HG03469 (cell line): ENCODE measurements at regions not wholly inside any gene's neighbourhood (a gene's known extent, or its start where the extent isn't known, plus 50 kb on each side); places are given as distances from the start of the nearest gene placed in this dataset.
"Not testable (repeated sequence)": the region's sequence is repeated elsewhere in the genome, so short reads cannot be mapped to it uniquely, and the experiment has no call there.

Source experiments
- ATAC-seq: cut with Tn5 transposase; IDR thresholded peaks from one replicate; pipeline ENCODE4 v1.9.1; 2021; ENCODE audit warnings: mild to moderate bottlenecking, moderate library complexity, moderate number of reproducible peaks; ENCODE audit not compliant: unreplicated experiment

DNA sequence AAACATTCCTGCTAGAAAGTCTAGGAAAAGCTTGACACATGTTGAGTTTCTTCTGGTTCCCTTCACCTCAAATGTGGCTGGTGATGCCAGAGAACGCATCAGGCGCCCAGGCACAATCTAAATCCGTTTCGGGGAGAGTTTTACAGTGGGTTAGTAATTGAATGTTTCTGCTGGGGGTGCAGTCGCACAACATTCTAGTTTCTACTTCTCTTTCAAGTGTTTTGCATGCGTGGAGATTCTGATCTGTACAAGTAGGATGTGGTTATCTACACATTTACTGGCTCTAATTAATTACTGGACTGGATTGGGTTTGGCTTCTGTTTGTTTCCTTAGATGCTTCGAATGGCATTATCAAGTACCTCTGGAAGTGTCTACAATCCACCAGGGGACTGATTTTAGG lies 173.8 kb downstream of the TMEM26 start:
- ATAC-seq: no peak

DNA sequence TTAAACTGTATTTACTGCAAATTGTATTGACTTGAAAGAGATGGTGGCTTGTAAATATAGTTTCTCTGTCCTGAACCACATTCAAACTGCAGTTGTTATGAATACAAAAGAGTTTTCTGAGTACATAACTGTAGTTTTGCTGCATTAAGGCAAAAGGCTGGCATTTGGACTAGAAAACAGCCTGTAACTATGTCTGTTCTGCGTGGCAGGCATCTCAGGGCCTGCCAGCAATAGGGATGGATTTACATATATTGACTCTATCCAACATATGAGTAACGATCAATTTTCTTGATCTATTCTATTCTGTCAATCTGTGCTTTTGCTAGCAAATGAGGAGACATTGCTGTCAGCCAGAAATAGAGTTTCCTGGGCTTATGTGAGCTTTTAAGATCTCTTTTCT lies 174.6 kb downstream of the TMEM26 start:
- no peak for ATAC-seq

DNA sequence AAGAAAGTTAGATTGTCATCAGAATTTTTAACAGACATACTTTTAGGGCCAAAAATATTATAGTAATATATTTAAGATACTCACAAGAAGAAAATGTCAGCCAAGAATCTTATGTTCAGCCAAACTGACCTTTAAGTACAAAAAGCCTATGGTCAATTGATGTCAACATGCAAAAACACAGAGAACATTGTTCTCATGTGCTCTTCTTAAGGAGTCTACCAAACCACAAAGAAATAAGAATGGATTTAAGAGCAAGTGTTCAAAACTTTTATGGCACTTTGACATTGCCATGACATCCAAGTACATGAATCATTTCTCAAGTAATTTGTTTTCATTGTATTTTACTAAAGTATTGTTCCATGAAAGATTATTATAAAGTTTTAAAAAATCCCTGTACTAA lies 180.4 kb downstream of the TMEM26 start:
- no peak for ATAC-seq

DNA sequence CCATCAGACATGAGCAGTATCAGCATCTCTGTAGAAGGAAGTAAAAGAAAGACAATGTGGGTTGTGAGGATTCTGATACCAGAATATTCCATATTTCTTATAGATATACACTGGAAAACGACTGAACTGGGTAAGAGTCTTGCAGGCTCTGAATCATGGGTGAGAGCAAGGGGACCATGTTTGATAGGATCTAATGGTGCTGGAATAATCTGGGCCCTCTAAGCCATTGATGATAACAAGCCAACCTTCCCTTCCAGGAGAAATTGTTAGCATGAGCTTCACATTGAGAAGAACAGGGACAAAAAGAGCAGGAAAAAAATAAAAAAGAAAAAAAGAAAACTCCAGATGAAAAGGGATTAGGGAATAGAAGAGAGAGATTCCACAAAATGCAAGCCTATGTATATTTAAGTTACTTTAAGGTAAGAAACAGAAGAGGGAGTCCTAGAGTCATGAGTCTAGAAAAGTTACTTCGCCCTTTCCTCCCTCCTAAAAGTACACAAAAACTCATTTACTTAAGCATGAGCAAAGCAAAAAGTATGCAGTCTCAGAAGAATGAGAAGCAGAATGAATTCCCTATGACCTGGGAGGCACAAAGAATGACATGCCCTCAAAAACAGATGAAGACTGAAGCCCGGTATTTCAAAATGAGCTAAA lies 181.9 kb downstream of the TMEM26 start:
- no peak for ATAC-seq

DNA sequence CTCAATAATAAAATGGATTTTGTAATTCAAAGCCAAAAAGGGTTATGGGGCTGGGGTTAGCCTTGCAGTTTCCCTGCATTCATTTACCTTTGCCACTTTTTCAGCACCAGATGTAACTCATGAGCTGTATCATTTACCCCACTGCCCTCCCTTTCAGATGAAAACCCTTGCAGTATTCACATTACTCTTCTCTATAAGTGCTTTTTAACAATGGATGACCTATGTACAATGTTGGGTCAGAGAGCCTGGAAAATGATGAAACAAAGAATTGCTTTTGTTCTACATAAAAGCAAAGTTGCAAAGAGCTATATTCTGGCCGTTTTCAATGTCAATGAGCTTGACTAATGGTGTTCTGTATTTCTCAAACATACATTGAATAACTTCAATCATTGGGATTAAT lies 189.7 kb downstream of the TMEM26 start:
- ATAC-seq: no peak

DNA sequence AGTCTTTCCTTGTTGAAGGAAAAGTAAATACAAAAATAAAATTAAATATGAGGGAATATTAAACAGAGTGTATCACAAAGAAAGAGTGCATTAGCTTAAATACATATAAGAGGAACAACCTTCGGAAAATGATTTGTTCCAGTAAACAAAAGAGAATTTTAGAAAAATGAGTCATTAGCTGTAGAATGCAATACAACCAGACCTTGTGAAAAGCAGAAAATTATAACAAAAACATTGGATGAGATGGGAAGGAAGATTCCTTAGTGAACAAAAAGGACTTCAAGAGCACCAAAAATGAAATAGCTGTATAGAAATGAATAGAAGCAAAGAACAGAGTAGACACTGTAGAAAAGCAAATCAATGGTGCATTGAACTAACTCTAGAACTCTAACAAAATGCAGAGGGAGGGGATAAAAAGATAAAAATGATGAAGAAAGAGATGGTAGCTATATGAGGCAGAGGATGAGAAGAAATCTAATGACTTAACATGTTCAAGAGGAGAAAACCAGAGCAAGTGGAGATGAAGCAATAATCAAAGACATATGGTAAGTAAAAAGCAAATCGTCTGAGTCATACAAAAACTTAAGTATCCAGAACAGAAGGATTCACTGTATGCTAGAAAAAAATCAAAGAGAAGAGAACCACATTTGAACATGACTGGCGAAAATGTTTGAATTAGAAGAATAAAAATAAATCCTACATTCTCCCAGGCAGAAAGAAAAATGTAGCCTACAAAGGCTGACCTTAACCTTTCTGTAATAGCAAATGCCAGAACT lies 190.5 kb downstream of the TMEM26 start:
- ATAC-seq: no peak

DNA sequence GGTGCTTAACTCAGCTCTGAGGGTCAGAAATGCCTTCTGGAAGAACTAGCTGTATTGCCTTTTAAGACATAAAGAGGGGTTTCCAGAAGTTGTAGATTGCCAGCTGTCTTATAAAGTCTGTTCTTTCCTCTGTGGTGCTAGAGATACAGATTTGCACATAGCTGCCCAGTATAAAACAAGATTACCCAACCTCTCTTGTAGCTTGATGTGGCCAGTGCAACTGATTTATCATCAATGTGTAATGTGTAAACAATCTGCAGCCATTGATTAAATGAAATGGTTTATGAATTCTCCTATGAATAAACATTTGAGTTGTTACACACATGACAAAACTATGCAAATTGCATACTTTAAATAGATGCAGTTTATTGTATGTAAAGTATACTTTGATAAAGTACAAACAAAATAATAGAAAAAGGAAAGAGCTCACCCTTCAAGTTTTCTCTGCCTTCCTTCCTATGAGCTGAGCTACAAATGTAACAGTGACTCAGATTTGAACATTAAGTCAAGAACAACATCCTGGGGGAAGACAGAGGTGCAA lies 195.2 kb downstream of the TMEM26 start:
- ATAC-seq: no peak

DNA sequence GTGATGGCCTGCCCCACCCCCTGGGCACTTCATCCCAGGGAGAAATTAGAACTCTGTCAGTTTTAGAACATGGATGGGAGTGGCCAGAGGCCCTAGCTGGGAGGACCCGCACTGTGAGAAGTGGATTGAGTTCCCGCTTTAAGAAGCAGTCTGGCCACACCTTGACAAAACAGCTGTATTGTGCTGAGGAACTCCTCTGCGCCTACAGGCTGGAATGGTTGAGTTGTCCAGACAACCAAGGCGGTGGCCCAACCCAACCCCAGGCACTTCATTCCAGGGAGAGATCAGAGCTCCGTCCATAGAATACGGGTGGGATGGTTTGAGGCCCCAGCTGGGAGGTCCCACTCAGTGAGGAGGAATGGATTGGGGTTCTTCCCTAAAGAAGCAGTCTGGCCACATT lies 196.0 kb downstream of the TMEM26 start:
- ATAC-seq: no peak

DNA sequence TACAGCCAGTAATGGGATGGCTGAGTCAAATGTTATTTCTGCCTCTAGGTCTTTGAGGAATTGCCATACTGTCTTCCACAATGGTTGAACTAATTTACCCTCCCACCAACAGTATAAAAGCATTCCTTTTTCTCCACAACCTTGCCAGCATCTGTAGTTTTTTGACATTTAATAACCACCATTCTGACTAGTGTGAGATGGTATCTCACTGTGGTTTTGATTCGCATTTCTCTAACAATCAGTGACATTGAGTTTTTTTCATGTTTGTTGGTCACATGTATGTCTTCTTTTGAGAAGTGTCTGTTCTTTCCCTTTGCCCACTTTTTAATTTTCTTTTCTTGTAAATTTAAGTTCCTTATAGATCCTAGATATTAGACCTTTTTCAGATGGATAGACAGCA lies 200.9 kb downstream of the TMEM26 start:
- ATAC-seq: not testable (repeated sequence)

DNA sequence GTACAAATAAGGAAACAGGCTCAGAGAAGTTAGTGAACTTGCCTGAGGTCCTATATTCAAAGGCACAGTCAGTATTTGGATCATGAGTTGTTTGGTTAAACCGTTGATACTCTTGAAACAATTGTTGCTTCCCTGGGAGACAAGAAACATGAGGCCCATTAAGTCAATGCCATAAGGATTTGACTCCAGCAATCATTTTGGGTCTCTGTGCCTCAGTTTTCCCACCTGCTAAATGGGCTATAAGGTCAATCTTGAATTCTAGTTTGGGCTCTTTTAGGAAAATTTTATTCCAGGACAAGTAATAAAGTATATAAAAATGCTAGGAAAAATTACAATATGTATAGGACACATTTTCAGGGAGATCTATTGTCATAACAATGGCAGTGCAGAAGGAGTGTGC lies 202.1 kb downstream of the TMEM26 start:
- no peak for ATAC-seq

DNA sequence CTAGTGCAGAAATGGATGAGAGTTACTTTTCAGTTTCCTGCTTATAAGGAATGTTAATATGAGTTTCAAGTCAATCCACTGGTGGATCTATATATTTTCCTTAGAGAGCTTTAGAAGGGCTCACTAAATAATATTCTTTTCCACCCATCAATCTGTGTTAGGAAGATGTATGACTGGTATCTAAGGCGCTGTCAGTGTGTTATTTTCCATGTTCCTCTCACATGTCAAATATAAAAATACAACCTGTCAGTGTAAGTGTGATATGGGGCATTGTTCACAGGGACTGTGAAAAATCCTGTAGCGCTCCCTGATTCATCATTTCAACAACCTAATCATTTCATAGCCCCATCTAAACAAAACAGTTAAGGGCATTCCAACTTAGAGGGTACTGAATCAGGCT lies 203.1 kb downstream of the TMEM26 start:
- no peak for ATAC-seq

DNA sequence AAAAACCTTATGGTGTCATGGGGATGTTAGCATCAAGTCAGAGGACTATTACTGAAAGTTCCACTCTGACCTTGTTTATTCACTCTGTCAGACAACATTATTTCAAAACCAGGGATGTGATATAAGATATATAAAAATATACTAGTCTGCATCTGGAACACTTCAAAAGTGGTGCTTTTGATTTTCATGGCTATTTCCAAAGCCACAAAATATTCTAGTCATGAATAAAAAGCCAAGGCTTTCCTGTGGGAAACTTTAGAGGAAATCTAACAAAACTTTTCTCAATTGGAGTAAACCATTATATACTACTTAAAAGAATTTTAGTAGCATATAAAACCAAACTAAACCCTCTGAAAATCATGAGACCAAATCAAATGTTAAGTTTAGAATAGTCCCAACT lies 205.2 kb downstream of the TMEM26 start:
- no peak for ATAC-seq

DNA sequence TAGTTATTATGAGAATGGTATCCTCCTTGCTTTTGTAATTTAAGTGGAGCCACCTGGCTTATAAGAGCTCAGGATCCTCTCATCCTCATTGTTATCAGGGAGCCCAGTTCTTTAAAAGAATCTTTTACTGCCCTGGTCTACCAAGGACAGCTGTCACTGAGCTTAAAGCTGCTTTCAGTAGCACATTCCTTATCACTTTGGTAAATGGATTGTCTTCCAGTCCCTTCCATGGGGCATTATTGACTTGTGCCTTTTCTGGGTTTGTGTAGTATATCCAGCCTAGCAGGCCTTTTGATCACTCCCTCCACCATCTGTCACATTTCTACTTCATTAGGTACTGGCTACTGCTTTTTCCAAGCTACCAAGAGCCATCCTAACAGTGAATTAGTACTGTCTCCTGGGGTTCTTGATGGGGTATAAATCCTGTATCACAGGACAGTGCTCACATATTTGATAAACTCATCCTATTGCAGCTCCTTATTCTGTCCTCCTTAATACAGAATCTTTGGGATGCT lies 208.9 kb downstream of the TMEM26 start:
- no peak for ATAC-seq

DNA sequence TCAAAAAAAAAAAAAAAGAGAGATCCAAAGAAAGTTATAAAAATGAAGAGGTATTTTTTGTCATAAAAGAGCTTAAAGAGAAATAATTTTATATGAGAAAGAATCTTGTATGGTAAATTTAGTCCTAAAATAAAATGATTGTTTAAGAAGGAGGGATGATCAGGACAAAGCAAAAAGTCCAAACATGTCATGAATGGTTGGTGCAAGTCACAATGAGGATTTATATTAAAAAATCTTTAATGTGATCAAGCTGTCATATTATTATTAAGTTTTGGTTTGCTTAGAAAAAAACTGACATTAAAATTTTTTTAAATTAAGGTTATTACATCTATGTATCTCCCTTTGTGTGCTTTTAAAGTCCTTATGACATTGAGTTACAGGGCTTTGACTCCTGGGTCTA lies 220.4 kb downstream of the TMEM26 start:
- no peak for ATAC-seq

DNA sequence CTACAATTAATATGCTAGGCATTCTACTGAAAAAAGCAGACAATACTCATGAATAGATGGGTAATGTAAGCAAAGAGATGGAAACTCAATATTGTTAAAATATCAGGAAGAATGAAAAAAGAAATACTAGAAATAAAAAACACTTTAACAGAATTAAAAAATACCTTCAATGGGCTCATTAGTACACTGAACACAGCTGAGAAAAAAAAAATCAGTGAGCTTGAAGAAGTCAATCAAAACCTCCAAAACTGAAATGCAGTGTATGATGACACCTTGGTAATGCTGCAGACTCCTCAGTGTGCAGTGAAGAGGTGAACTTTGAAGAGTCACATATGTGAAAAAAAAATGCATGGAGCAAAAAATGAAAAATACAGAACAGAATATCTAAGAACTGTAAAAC lies 227.2 kb downstream of the TMEM26 start:
- no peak for ATAC-seq

DNA sequence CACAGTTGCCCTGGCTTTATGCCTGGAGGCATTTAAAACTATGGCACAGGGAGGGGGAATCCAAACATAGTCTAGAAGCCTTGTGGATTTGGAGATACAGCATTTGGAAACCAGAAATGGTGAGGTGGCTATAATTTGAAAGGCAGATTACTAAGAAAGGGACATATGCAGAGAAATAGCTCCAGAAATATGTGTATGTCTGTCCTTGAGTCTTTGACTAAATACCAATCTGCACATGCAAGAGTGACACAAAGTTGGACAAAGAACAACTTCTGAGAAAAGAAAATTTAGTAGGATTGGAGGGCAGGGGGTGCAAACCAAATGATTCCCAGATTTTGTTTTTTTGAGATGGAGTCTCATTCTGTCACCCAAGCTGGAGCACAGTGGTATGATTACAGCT lies 229.6 kb downstream of the TMEM26 start:
- ATAC-seq: no peak

DNA sequence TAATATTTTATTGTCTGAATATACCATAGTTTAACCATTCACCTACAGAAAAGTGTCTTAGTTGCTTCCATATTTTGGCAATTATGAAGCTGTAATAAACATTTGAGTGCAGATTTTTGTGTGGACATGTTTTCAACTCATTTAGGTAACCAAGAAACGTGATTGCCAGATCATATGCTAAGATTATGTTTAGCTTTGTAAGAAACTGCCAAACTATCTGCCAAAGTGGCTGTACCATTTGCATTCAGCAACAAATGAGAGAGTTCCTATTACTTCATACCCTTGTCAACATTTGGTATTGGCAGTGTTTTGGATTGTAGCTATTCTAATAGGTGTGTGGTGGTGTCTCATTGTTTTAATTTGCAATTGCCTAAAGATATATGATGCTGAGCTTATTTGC lies 233.5 kb downstream of the TMEM26 start:
- ATAC-seq: no peak

DNA sequence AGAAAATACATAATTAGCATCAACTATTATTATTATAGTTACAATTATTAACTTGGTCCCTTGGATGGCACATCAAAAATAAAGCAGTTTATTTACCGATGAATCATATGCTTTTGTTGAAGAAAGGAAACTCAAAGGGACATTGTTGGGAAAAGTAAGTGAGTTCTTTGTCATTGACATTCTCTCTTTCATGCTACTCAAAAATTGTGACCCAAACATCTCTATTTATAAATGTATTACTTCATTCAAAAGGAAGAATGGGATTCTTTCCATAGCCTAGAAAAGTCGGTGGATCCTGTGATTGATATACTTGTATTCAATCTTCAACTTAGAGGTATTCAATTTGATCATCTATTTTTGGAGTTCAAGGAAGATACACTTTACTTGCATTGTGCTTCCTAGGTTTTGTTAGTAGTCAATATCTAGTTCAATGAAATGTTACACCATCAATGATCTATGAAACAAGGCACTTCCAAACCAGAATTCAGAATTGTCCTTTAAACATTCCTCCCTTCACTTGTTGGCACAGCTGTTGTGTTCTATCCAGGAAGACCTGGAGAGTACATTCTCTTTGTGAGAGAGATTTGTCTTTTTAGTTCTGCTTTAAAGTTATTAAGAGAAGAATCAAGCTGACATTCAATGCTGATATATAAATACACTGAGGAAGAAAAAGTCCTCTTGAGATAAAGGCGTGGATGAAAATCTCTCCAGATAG lies 235.2 kb downstream of the TMEM26 start:
- ATAC-seq: no peak

DNA sequence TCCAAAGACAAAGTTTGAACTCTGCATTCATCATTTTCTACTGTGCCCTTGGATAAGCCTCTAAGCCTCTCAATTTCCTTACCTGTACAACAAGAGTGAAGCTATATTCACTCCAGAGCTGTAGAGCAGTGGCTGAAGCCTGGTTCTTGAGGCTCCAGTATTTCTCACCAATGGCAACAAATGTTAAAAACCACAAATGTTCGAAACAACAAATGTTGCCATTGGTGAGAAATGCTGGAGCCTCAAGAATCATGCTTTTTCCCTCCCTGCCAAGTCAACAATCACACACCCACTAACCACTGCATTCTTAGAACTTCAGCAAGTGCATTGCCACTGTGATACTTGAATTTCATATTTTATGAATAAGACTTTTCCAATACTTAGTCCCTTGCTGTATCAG lies 237.9 kb downstream of the TMEM26 start:
- no peak for ATAC-seq

DNA sequence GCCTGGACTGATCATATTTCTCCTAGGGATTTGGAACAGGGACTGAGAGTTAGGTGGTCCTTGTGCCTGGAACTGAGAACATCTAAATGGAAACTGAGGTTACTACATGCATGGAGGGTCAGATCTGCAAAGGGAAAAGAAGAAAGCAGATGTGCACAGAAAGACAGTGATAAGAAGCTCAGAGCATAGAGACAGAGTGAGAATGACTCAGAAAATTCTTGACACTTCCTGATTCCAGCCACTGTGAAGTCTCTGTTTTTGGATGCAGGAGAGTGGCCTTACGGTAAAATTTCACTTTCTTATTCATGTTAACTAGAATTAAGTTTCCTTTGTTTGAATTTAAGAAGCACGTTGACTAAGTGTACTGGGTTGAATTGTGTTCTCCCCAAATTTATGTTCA lies 241.7 kb downstream of the TMEM26 start:
- no peak for ATAC-seq

DNA sequence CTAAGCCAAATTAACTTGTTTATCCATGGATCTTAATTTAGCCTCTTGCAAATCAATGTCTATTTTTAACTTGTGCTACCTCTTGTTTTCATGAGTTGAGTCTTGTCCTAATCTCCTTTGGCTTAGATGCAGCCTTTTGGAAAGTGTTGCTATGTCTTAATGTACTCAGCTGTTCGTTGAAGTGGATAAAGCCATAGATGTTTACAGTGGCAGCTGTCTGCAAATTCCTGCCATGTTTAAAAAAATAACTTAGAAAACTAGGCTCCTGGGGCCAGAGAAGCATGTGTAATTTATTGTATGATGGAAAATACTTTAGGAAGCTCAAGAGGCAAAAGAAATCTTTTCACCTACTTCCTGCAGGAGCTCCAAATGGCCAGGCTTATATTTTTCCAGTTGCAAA lies 253.1 kb upstream of the RHOBTB1 start:
- ATAC-seq: no peak

DNA sequence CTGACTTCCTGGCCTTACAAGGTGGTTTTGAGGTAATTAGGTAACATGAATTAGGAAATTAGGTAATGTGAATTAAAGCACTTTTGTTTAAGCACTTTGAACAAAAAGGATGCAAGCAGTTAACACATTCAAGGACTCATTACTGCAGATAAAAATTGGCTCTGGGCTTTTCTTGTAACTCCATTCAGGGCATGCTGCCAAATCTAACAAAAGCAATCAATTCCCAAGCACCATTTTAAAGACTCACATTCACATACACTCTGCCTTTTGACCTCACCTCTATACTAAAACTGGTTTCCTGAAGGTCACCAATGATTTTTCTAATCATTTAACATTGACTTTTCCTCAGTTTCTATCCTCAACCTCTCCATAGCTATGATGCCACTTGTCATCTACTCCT lies 251.2 kb upstream of the RHOBTB1 start:
- no peak for ATAC-seq
